SK-N-SH (cell line): ENCODE measurements at regions not wholly inside any gene's neighbourhood (a gene's known extent, or its start where the extent isn't known, plus 50 kb on each side); places are given as distances from the start of the nearest gene placed in this dataset.

Source experiments
- CHD2 ChIP-seq: fragments of 150-350 bp; IDR thresholded peaks from 2 replicates; pipeline ENCODE4 v1.6.1; 2018; ENCODE audit warnings: low read length; ENCODE audit not compliant: partially characterized antibody
- CTCF ChIP-seq: fragments of 200-600 bp; sonication (generic); IDR thresholded peaks from 2 replicates; pipeline ENCODE4 v1.6.1; 2017; ENCODE audit warnings: antibody characterized with exemption, mild to moderate bottlenecking, moderate library complexity
- EP300 ChIP-seq, 2 experiments: IDR thresholded peaks; 2 replicates each; pipeline versions ENCODE4 v1.4.0 to v1.6.1; 2012; ENCODE audit warnings: borderline replicate concordance in 1 of 2, low read depth in 1 of 2, low read length in 1 of 2
- GATA2 ChIP-seq: sonication (generic); formaldehyde crosslinking; IDR thresholded peaks from 2 replicates; pipeline ENCODE4 v1.5.0; 2020; ENCODE audit warnings: mild to moderate bottlenecking, missing genetic modification reagents
- JUND ChIP-seq: IDR thresholded peaks from 2 replicates; pipeline ENCODE4 v1.4.0; 2012
- MAX ChIP-seq: IDR thresholded peaks from 2 replicates; pipeline ENCODE4 v1.4.0; 2012; ENCODE audit warnings: low read depth
- MXI1 ChIP-seq: IDR thresholded peaks from 2 replicates; pipeline ENCODE4 v1.6.1; 2012; ENCODE audit warnings: mild to moderate bottlenecking, low read depth, low read length, improper control_type of control experiment
- POLR2AphosphoS5 ChIP-seq: IDR thresholded peaks from 2 replicates; pipeline ENCODE4 v1.6.1; 2012; ENCODE audit warnings: low read depth, low read length
- RCOR1 ChIP-seq: fragments of 150-350 bp; IDR thresholded peaks from 2 replicates; pipeline ENCODE4 v1.6.1; 2017; ENCODE audit warnings: antibody characterized with exemption, low read length
- REST ChIP-seq: IDR thresholded peaks from 2 replicates; pipeline ENCODE4 v1.6.1; 2012; ENCODE audit warnings: mild to moderate bottlenecking, low read depth, low read length, moderate library complexity
- RFX5 ChIP-seq: IDR thresholded peaks from 2 replicates; pipeline ENCODE4 v1.6.1; 2012; ENCODE audit warnings: mild to moderate bottlenecking, improper control_type of control experiment, low read length
- TAF1 ChIP-seq: IDR thresholded peaks from 2 replicates; pipeline ENCODE4 v1.6.1; 2012; ENCODE audit warnings: low read depth, mild to moderate bottlenecking, low read length, moderate library complexity, borderline replicate concordance
- USF2 ChIP-seq: fragments of 150-350 bp; IDR thresholded peaks from 2 replicates; pipeline ENCODE4 v1.6.1; 2017; ENCODE audit warnings: antibody characterized with exemption, low read length, low read depth, borderline replicate concordance
- YY1 ChIP-seq: IDR thresholded peaks from 2 replicates; pipeline ENCODE4 v1.4.0; 2012; ENCODE audit warnings: low read depth, mild to moderate bottlenecking

GRCh38 chr2:8559805-8560204 lies 122.1 kb upstream of the ID2 start:
- no peak for TF ChIP-seq POLR2AphosphoS5
- TF ChIP-seq REST, result no peak
- TF ChIP-seq TAF1, result no peak
- no peak for TF ChIP-seq RFX5
- no peak for TF ChIP-seq EP300 (IDR thresholded peaks at IDR 0.05; ENCODE audit: borderline replicate concordance in 1 of 2, low read depth in 1 of 2, low read length in 1 of 2)
- TF ChIP-seq RCOR1, result no peak
- TF ChIP-seq USF2, result no peak
- no peak for TF ChIP-seq JUND
- no peak for TF ChIP-seq CTCF
- no peak for TF ChIP-seq MAX
- TF ChIP-seq GATA2 (CRISPR knock-in tag), result no peak
- TF ChIP-seq CHD2, result no peak
- TF ChIP-seq MXI1, result no peak
- no peak for TF ChIP-seq YY1
